ENCODE measurements at regions not wholly inside any gene's neighbourhood (a gene's known extent, or its start where the extent isn't known, plus 50 kb on each side); places are given as distances from the start of the nearest gene placed in this dataset.

DNA sequence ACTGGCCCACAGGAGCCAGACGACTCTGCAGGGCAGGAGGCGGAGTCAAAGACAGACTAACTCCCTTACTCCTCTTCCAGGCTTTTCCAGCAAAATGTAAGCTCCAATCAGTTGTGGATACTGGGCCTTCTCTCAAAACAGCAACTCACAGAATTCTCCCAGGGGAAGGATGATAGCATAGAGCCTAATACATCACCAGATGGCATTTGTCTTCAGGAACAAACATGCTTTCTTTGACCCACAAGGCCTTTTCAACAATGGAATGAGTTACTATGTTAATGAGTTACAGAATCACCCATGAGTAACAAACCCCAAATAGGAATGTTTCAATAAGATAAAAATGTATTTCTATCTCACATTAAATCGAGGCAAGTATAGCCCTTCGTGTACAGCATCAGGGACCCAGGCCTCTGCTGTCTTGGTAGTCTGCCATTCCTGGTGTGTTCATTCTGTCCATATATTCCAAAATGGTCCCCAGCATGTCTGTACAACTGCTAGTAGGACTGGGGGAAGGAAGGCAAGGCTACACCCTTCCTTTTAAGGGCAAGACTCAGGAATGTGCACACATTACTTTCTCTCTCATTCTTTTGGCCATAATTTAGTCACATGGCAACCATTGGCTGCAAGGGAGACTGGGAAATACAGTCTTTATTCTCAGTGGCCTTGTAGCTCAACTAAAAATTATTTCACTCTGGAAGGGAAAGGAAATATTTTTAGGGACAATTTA is 76.4 kb downstream of the BOD1L2 start:
- Histone ChIP-seq H3K27ac (no peak overlapping the region), H3K27me3 (no peaks in the 10 kb centered on the region), H3K36me3 (no peaks in the 10 kb centered on the region), H3K4me3 (no peak overlapping the region), H3K4me1 (no peaks in the 10 kb centered on the region), H3K9me3 (peaks cover 0 to 1% (median 0%) of the 10 kb centered on the region in 4 donors)
- TF ChIP-seq, protein P1, sequence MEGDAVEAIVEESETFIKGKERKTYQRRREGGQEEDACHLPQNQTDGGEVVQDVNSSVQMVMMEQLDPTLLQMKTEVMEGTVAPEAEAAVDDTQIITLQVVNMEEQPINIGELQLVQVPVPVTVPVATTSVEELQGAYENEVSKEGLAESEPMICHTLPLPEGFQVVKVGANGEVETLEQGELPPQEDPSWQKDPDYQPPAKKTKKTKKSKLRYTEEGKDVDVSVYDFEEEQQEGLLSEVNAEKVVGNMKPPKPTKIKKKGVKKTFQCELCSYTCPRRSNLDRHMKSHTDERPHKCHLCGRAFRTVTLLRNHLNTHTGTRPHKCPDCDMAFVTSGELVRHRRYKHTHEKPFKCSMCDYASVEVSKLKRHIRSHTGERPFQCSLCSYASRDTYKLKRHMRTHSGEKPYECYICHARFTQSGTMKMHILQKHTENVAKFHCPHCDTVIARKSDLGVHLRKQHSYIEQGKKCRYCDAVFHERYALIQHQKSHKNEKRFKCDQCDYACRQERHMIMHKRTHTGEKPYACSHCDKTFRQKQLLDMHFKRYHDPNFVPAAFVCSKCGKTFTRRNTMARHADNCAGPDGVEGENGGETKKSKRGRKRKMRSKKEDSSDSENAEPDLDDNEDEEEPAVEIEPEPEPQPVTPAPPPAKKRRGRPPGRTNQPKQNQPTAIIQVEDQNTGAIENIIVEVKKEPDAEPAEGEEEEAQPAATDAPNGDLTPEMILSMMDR (IDR thresholded peaks at IDR 0.05) = no peak
- no peak for TF ChIP-seq EP300 (IDR thresholded peaks at IDR 0.05)
- no peak for TF ChIP-seq POLR2A (IDR thresholded peaks at IDR 0.05)
- no peak for DNase-seq (ENCODE audit: low spot score in 2 of 2)
- 67 to 70% methylated on average over 4 of the region's 4 CpGs for WGBS, 2 donors

DNA sequence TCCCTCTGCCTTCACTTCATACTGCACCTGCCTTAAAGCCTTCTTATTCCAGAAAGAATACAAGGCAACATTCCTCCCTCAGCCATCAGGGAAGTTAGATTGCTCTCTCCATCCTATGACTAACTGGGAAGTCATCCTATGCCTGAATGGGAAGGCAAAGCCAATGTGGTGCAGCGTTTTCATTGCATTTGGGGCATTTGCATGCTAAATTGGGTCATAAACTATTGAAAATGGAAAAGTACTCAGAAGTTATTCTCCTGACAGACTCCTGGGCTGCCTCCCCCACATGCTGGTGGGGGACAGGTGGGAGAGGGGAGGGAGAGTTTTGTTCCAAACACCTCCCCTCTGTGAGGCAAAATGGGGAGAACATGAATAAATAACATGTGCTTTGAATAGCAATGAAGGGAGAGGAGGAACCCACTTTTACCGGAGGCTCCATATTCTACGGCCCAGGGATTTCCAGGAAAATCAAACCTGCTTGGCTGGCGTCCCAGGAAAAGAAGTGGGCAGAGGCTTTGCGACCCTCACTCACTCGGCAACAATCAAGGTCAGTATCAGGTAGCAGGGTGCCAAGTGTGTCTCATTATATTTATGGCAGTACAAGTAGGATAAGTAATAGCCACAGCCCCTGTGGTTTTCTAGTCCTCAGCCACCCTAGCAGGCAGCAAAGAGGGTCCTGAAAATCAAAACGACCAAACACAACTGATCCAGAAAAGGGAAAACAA is 84.1 kb downstream of the BOD1L2 start:
- Histone ChIP-seq H3K9me3 (peaks cover 0 to 5% (median 0%) of the 10 kb centered on the region in 4 donors), H3K4me1 (no peaks in the 10 kb centered on the region), H3K27ac (no peak overlapping the region), H3K4me3 (no peak overlapping the region), H3K27me3 (no peaks in the 10 kb centered on the region), H3K36me3 (no peaks in the 10 kb centered on the region)
- TF ChIP-seq EP300 (IDR thresholded peaks at IDR 0.05) (no peak), POLR2A (IDR thresholded peaks at IDR 0.05) (no peak)
- TF ChIP-seq, protein P1 (IDR thresholded peaks at IDR 0.05) = no peak
- DNase-seq (ENCODE audit: low spot score in 2 of 2) = no peak
- 35 to 37% methylated on average over 7 of the region's 7 CpGs for WGBS, 2 donors

DNA sequence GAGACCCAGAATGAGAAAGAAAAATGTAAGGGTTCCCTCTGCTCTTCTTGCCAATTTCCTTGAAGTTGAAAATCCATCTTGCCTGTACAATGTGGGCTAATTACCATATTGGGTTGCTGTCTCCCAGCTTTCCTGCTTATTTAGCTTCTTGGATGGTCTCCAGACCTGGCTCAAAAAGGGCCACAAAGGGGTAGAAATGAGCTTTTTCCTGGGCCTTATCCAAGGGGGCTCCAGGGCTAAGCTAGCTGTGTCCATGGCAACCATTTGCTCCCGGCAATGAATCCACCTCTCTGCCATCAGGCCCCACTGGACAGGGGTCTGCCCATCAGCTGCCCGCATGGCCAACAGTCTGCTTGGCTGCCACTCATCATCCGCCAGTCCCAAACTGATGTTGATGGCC is 85.0 kb downstream of the BOD1L2 start:
- H3K4me1 ChIP-seq = no peaks in the 10 kb centered on the region
- H3K9me3 ChIP-seq = peaks cover 0 to 5% (median 0%) of the 10 kb centered on the region in 4 donors
- no peak for DNase-seq (ENCODE audit: low spot score in 2 of 2)
- no peak overlapping the region for H3K4me3 ChIP-seq
- TF ChIP-seq, protein P1 (IDR thresholded peaks at IDR 0.05) = no peak
- TF ChIP-seq EP300 (IDR thresholded peaks at IDR 0.05) (no peak), POLR2A (IDR thresholded peaks at IDR 0.05) (no peak)
- no peak overlapping the region for H3K27ac ChIP-seq
- WGBS, 2 donors = 76 to 81% methylated on average over 3 of the region's 3 CpGs
- H3K27me3 ChIP-seq = no peaks in the 10 kb centered on the region
- H3K36me3 ChIP-seq = no peaks in the 10 kb centered on the region

DNA sequence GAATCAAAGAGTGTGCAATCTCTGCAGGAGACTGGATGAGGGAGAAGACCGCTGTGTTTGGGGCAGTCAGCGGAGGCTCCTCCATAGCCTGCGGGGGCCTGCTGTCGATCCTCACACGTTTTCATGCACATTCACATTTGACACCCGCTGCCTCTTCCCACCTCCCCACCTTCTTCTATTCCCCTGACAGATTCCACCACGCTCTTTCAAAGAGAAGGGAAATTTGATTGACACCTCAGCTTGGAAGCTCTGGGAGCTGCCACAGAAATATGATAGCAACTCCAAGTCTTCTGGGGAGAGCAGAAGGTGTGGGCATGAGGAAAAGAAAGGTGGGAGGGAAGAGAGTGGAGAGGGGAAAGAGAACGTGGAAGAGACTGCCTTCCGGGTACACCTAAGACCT is 87.5 kb downstream of the BOD1L2 start:
- no peak overlapping the region for H3K4me3 ChIP-seq
- WGBS, 2 donors = 72 to 78% methylated on average over 9 of the region's 9 CpGs
- H3K4me1 ChIP-seq = no peaks in the 10 kb centered on the region
- H3K36me3 ChIP-seq = no peaks in the 10 kb centered on the region
- no peak for DNase-seq (ENCODE audit: low spot score in 2 of 2)
- no peaks in the 10 kb centered on the region for H3K27me3 ChIP-seq
- TF ChIP-seq, protein P1 (IDR thresholded peaks at IDR 0.05) = no peak
- TF ChIP-seq POLR2A (IDR thresholded peaks at IDR 0.05) = no peak
- TF ChIP-seq EP300 (IDR thresholded peaks at IDR 0.05) = no peak
- H3K9me3 ChIP-seq = no peaks in the 10 kb centered on the region
- no peak overlapping the region for H3K27ac ChIP-seq

DNA sequence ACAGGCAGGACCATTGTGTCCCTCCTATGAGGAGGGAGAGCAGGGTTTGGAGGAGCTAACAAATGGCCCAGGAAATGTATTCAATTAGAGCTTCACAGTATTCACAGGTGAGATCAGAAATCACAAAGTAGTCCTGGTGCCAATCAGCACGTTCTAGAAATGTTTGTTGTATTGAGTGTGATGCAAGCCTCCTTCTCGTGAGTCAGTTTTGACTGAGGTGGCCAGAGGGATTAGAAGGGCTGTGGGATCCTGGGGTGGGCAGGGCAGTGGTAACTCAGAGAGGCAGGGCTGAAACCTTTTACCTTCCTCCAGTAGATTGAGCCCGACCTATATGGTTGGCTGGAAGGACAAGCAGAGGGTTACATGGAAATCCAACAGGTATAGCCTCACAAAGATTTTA is 95.0 kb downstream of the BOD1L2 start:
- Histone ChIP-seq H3K27me3 (no peaks in the 10 kb centered on the region), H3K36me3 (no peaks in the 10 kb centered on the region), H3K27ac (no peak overlapping the region), H3K9me3 (no peaks in the 10 kb centered on the region), H3K4me1 (no peaks in the 10 kb centered on the region), H3K4me3 (no peak overlapping the region)
- 69 to 73% methylated on average over 3 of the region's 3 CpGs for WGBS, 2 donors
- no peak for DNase-seq (ENCODE audit: low spot score in 2 of 2)
- TF ChIP-seq, protein P1 (IDR thresholded peaks at IDR 0.05) = no peak
- no peak for TF ChIP-seq EP300 (IDR thresholded peaks at IDR 0.05)
- TF ChIP-seq POLR2A (IDR thresholded peaks at IDR 0.05) = no peak
